ENCODE measurements at regions not wholly inside any gene's neighbourhood (a gene's known extent, or its start where the extent isn't known, plus 50 kb on each side); places are given as distances from the start of the nearest gene placed in this dataset.

GRCh38 chr13:27699952-27700351, 78.3 kb downstream of the POLR1D start:
- DNase-seq (ENCODE audit: low read depth) = no peak
- TF ChIP-seq CTCF (conservative IDR thresholded peaks at IDR 0.05; ENCODE audit: control insufficient read depth, insufficient read depth, low read depth, low read length) = no peak

GRCh38 chr13:27704681-27705080, 83.0 kb downstream of the POLR1D start:
- no peak for TF ChIP-seq CTCF (conservative IDR thresholded peaks at IDR 0.05; ENCODE audit: control insufficient read depth, insufficient read depth, low read depth, low read length)
- no peak for DNase-seq (ENCODE audit: low read depth)
- H3K4me3 ChIP-seq (ENCODE audit: control insufficient read depth, low read depth, low read length) = no peak overlapping the region

More at GRCh38 chr13:27699952-27700351, 78.3 kb downstream of the POLR1D start:
- no peak overlapping the region for H3K4me3 ChIP-seq (ENCODE audit: control insufficient read depth, low read depth, low read length)

- DNase-seq (ENCODE audit: low read depth) = no peak
- no peak overlapping the region for H3K4me3 ChIP-seq (ENCODE audit: control insufficient read depth, low read depth, low read length)
- no peak for TF ChIP-seq CTCF (conservative IDR thresholded peaks at IDR 0.05; ENCODE audit: control insufficient read depth, insufficient read depth, low read depth, low read length)
These were observed 84.0 kb upstream of the GSX1 start for GRCh38 chr13:27708325-27708724.

GRCh38 chr13:27709779-27710178, 82.5 kb upstream of the GSX1 start:
- TF ChIP-seq CTCF (conservative IDR thresholded peaks at IDR 0.05; ENCODE audit: control insufficient read depth, insufficient read depth, low read depth, low read length) = no peak
- no peak for DNase-seq (ENCODE audit: low read depth)
- no peak overlapping the region for H3K4me3 ChIP-seq (ENCODE audit: control insufficient read depth, low read depth, low read length)

GRCh38 chr13:27712421-27712820, 79.9 kb upstream of the GSX1 start:
- TF ChIP-seq CTCF (conservative IDR thresholded peaks at IDR 0.05; ENCODE audit: control insufficient read depth, insufficient read depth, low read depth, low read length) = peak; percentile 29
- peak; percentile 23 for DNase-seq (ENCODE audit: low read depth)
- H3K4me3 ChIP-seq (ENCODE audit: control insufficient read depth, low read depth, low read length) = no peak overlapping the region

- no peak for TF ChIP-seq CTCF (conservative IDR thresholded peaks at IDR 0.05; ENCODE audit: control insufficient read depth, insufficient read depth, low read depth, low read length)
- DNase-seq (ENCODE audit: low read depth) = no peak
- H3K4me3 ChIP-seq (ENCODE audit: control insufficient read depth, low read depth, low read length) = no peak overlapping the region
These were observed 78.5 kb upstream of the GSX1 start for GRCh38 chr13:27713767-27714166.

- no peak overlapping the region for H3K4me3 ChIP-seq (ENCODE audit: control insufficient read depth, low read depth, low read length)
- TF ChIP-seq CTCF (conservative IDR thresholded peaks at IDR 0.05; ENCODE audit: control insufficient read depth, insufficient read depth, low read depth, low read length) = no peak
- no peak for DNase-seq (ENCODE audit: low read depth)
These were observed 70.6 kb upstream of the GSX1 start for GRCh38 chr13:27721681-27722080.
